ENCODE measurements at regions not wholly inside any gene's neighbourhood (a gene's known extent, or its start where the extent isn't known, plus 50 kb on each side); places are given as distances from the start of the nearest gene placed in this dataset.

- TF ChIP-seq POU6F1 (CRISPR knock-in tag; IDR thresholded peaks at IDR 0.05; ENCODE audit: borderline replicate concordance, low read depth): no peak
- TF ChIP-seq GLIS3 (CRISPR knock-in tag; IDR thresholded peaks at IDR 0.05): no peak
Measured at GRCh38 chr4:57344296-57344695, 234.1 kb upstream of the IGFBP7 start.

All from SK-N-SH treated with all-trans-retinoic acid at 6 μM for 48 hours (cell line).